HepG2 (cell line): ENCODE measurements at regions not wholly inside any gene's neighbourhood (a gene's known extent, or its start where the extent isn't known, plus 50 kb on each side); places are given as distances from the start of the nearest gene placed in this dataset.

ENCODE experiments used
- CTCF ChIP-seq: sonication (generic); formaldehyde crosslinking; IDR thresholded peaks from 2 replicates; pipeline ENCODE4 v1.5.0; 2020; ENCODE audit warnings: mild to moderate bottlenecking, missing genetic modification reagents, moderate library complexity
- ELF1 ChIP-seq: sonication (generic); formaldehyde crosslinking; IDR thresholded peaks from 2 replicates; pipeline ENCODE4 v1.4.0; 2020; ENCODE audit warnings: missing genetic modification reagents
- HNRNPLL ChIP-seq: fragments of 200-400 bp; formaldehyde crosslinking; IDR thresholded peaks from 2 replicates; pipeline ENCODE4 v1.6.1; 2017; ENCODE audit warnings: mild to moderate bottlenecking, low read depth, low read length; ENCODE audit not compliant: poor library complexity, severe bottlenecking
- IKZF1 ChIP-seq: fragments of 450-650 bp; IDR thresholded peaks from 2 replicates; pipeline ENCODE4 v1.7.1; 2016
- KDM1A ChIP-seq: IDR thresholded peaks from 2 replicates; pipeline ENCODE4 v1.6.1; 2016; ENCODE audit warnings: missing compliant biosample characterization
- MYNN ChIP-seq: sonication (generic); formaldehyde crosslinking; IDR thresholded peaks from 2 replicates; pipeline ENCODE4 v1.4.0; 2020; ENCODE audit warnings: mild to moderate bottlenecking, low read depth, missing genetic modification reagents
- NFYB ChIP-seq: sonication (generic); formaldehyde crosslinking; IDR thresholded peaks from 2 replicates; pipeline ENCODE4 v1.4.0; 2020; ENCODE audit warnings: missing genetic modification reagents
- POLR2A ChIP-seq, 2 experiments: IDR thresholded peaks; 2 replicates each; pipeline ENCODE4 v1.6.1; 2011; ENCODE audit warnings: low read depth in 2 of 2, low read length in 2 of 2, mild to moderate bottlenecking in 1 of 2, moderate library complexity in 1 of 2; ENCODE audit not compliant: insufficient read depth in 1 of 2
- PREB ChIP-seq: sonication (generic); formaldehyde crosslinking; IDR thresholded peaks from 2 replicates; pipeline ENCODE4 v1.4.0; 2020; ENCODE audit warnings: missing genetic modification reagents
- RFX3 ChIP-seq: IDR thresholded peaks from 2 replicates; pipeline ENCODE4 v1.6.1; 2016; ENCODE audit warnings: missing biosample characterization, missing genetic modification reagents
- TERF1 ChIP-seq: sonication (generic); formaldehyde crosslinking; IDR thresholded peaks from 2 replicates; pipeline ENCODE4 v1.8.0; 2022; ENCODE audit warnings: mild to moderate bottlenecking, missing genetic modification reagents, moderate library complexity
- THRA ChIP-seq: sonication (generic); formaldehyde crosslinking; IDR thresholded peaks from 2 replicates; pipeline ENCODE4 v1.4.0; 2020; ENCODE audit warnings: missing genetic modification reagents, borderline replicate concordance
- ZNF143 ChIP-seq: sonication (generic); formaldehyde crosslinking; IDR thresholded peaks from 2 replicates; pipeline ENCODE4 v1.4.0; 2020; ENCODE audit warnings: missing genetic modification reagents
- ZNF768 ChIP-seq: sonication (generic); formaldehyde crosslinking; IDR thresholded peaks from 2 replicates; pipeline ENCODE4 v1.4.0; 2020; ENCODE audit warnings: missing genetic modification reagents

GRCh38 chr21:23475281-23476219, 2131.7 kb downstream of the MRPL39 start:
- TF ChIP-seq RFX3 (CRISPR knock-in tag): no peak
- no peak for TF ChIP-seq POLR2A (IDR thresholded peaks at IDR 0.05; ENCODE audit: insufficient read depth in 1 of 2, low read depth in 2 of 2, low read length in 2 of 2)
- TF ChIP-seq THRA (CRISPR knock-in tag): no peak
- TF ChIP-seq CTCF (CRISPR knock-in tag): no peak
- no peak for TF ChIP-seq ZNF143 (CRISPR knock-in tag)
- TF ChIP-seq ELF1: no peak
- no peak for TF ChIP-seq ZNF768 (CRISPR knock-in tag)
- no peak for TF ChIP-seq NFYB (CRISPR knock-in tag)
- no peak for TF ChIP-seq HNRNPLL
- TF ChIP-seq MYNN (CRISPR knock-in tag): no peak
- TF ChIP-seq TERF1 (CRISPR knock-in tag): no peak
- TF ChIP-seq PREB (CRISPR knock-in tag): no peak
- no peak for TF ChIP-seq IKZF1
- no peak for TF ChIP-seq KDM1A (CRISPR knock-in tag)
